ENCODE measurements at regions not wholly inside any gene's neighbourhood (a gene's known extent, or its start where the extent isn't known, plus 50 kb on each side); places are given as distances from the start of the nearest gene placed in this dataset.
A peak's percentile ranks its signal among the peaks of the same experiment; 100 is the strongest.
"Not testable (repeated sequence)": the region's sequence is repeated elsewhere in the genome, so short reads cannot be mapped to it uniquely, and the experiment has no call there.

GRCh38 chr1:96095849-96096612 lies 625.6 kb upstream of the PTBP2 start:
- Histone ChIP-seq H3K9me3 (ENCODE audit: control insufficient read depth, low read depth, low read length) (no peaks in the 10 kb centered on the region), H3K36me3 (ENCODE audit: control insufficient read depth, insufficient read depth, low read length) (no peaks in the 10 kb centered on the region), H3K27me3 (ENCODE audit: control insufficient read depth, insufficient read depth, low read length) (no peaks in the 10 kb centered on the region), H3K4me3 (ENCODE audit: low read length) (no peak overlapping the region), H3K4me1 (ENCODE audit: control insufficient read depth, insufficient read depth, low read length) (no peaks in the 10 kb centered on the region), H3K27ac (ENCODE audit: low read length) (no peak overlapping the region)
- no peak for DNase-seq
- WGBS (ENCODE audit: insufficient coverage, low lambda C conversion rate) = 100% methylated on average over 1 of the region's 2 CpGs

GRCh38 chr1:96096613-96097321 lies 624.8 kb upstream of the PTBP2 start:
- WGBS (ENCODE audit: insufficient coverage, low lambda C conversion rate) = 63% methylated on average over 3 of the region's 5 CpGs
- DNase-seq = no peak
- Histone ChIP-seq H3K4me3 (ENCODE audit: low read length) (no peak overlapping the region), H3K9me3 (ENCODE audit: control insufficient read depth, low read depth, low read length) (no peaks in the 10 kb centered on the region), H3K36me3 (ENCODE audit: control insufficient read depth, insufficient read depth, low read length) (no peaks in the 10 kb centered on the region), H3K4me1 (ENCODE audit: control insufficient read depth, insufficient read depth, low read length) (no peaks in the 10 kb centered on the region), H3K27ac (ENCODE audit: low read length) (no peak overlapping the region), H3K27me3 (ENCODE audit: control insufficient read depth, insufficient read depth, low read length) (no peaks in the 10 kb centered on the region)

- Histone ChIP-seq H3K27ac (ENCODE audit: low read length) (no peak overlapping the region), H3K36me3 (ENCODE audit: control insufficient read depth, insufficient read depth, low read length) (no peaks in the 10 kb centered on the region), H3K4me1 (ENCODE audit: control insufficient read depth, insufficient read depth, low read length) (no peaks in the 10 kb centered on the region), H3K4me3 (ENCODE audit: low read length) (no peak overlapping the region), H3K9me3 (ENCODE audit: control insufficient read depth, low read depth, low read length) (no peaks in the 10 kb centered on the region), H3K27me3 (ENCODE audit: control insufficient read depth, insufficient read depth, low read length) (no peaks in the 10 kb centered on the region)
- no peak for DNase-seq
- 80% methylated on average over 1 of the region's 1 CpG for WGBS (ENCODE audit: insufficient coverage, low lambda C conversion rate)
These were observed 617.1 kb upstream of the PTBP2 start for GRCh38 chr1:96104506-96104905.

GRCh38 chr1:96104906-96105305 lies 616.7 kb upstream of the PTBP2 start:
- no peaks in the 10 kb centered on the region for H3K27me3 ChIP-seq (ENCODE audit: control insufficient read depth, insufficient read depth, low read length)
- H3K4me3 ChIP-seq (ENCODE audit: low read length) = no peak overlapping the region
- H3K4me1 ChIP-seq (ENCODE audit: control insufficient read depth, insufficient read depth, low read length) = no peaks in the 10 kb centered on the region
- no peaks in the 10 kb centered on the region for H3K36me3 ChIP-seq (ENCODE audit: control insufficient read depth, insufficient read depth, low read length)
- H3K9me3 ChIP-seq (ENCODE audit: control insufficient read depth, low read depth, low read length) = no peaks in the 10 kb centered on the region
- no peak overlapping the region for H3K27ac ChIP-seq (ENCODE audit: low read length)
- DNase-seq = no peak
- WGBS (ENCODE audit: insufficient coverage, low lambda C conversion rate) = 80% methylated on average over 2 of the region's 3 CpGs

GRCh38 chr1:96116731-96117130 lies 604.9 kb upstream of the PTBP2 start:
- H3K9me3 ChIP-seq (ENCODE audit: control insufficient read depth, low read depth, low read length) = no peaks in the 10 kb centered on the region
- no peaks in the 10 kb centered on the region for H3K4me1 ChIP-seq (ENCODE audit: control insufficient read depth, insufficient read depth, low read length)
- no peaks in the 10 kb centered on the region for H3K27me3 ChIP-seq (ENCODE audit: control insufficient read depth, insufficient read depth, low read length)
- DNase-seq = peak in 1 of 2 donors; percentile 3
- WGBS (ENCODE audit: insufficient coverage, low lambda C conversion rate) = 66% methylated on average over 2 of the region's 6 CpGs
- H3K36me3 ChIP-seq (ENCODE audit: control insufficient read depth, insufficient read depth, low read length) = no peaks in the 10 kb centered on the region
- no peak overlapping the region for H3K4me3 ChIP-seq (ENCODE audit: low read length)
- H3K27ac ChIP-seq (ENCODE audit: low read length) = no peak overlapping the region

- H3K4me3 ChIP-seq (ENCODE audit: low read length) = no peak overlapping the region
These were observed 591.2 kb upstream of the PTBP2 start for GRCh38 chr1:96130432-96130831.

GRCh38 chr1:96144636-96145035 lies 576.9 kb upstream of the PTBP2 start:
- H3K9me3 ChIP-seq (ENCODE audit: control insufficient read depth, low read depth, low read length) = no peaks in the 10 kb centered on the region
- DNase-seq = no peak
- no peak overlapping the region for H3K27ac ChIP-seq (ENCODE audit: low read length)
- H3K4me3 ChIP-seq (ENCODE audit: low read length) = no peak overlapping the region
- H3K36me3 ChIP-seq (ENCODE audit: control insufficient read depth, insufficient read depth, low read length) = no peaks in the 10 kb centered on the region
- H3K4me1 ChIP-seq (ENCODE audit: control insufficient read depth, insufficient read depth, low read length) = no peaks in the 10 kb centered on the region
- no CpG with 5 or more reads among the region's 3 CpGs for WGBS (ENCODE audit: insufficient coverage, low lambda C conversion rate)
- no peaks in the 10 kb centered on the region for H3K27me3 ChIP-seq (ENCODE audit: control insufficient read depth, insufficient read depth, low read length)

More at GRCh38 chr1:96130432-96130831, 591.2 kb upstream of the PTBP2 start:
- WGBS (ENCODE audit: insufficient coverage, low lambda C conversion rate) = 79% methylated on average over 2 of the region's 2 CpGs
- DNase-seq = no peak
- no peaks in the 10 kb centered on the region for H3K4me1 ChIP-seq (ENCODE audit: control insufficient read depth, insufficient read depth, low read length)
- no peaks in the 10 kb centered on the region for H3K27me3 ChIP-seq (ENCODE audit: control insufficient read depth, insufficient read depth, low read length)
- H3K27ac ChIP-seq (ENCODE audit: low read length) = no peak overlapping the region
- no peaks in the 10 kb centered on the region for H3K36me3 ChIP-seq (ENCODE audit: control insufficient read depth, insufficient read depth, low read length)
- no peaks in the 10 kb centered on the region for H3K9me3 ChIP-seq (ENCODE audit: control insufficient read depth, low read depth, low read length)

- no peaks in the 10 kb centered on the region for H3K4me1 ChIP-seq (ENCODE audit: control insufficient read depth, insufficient read depth, low read length)
- H3K27me3 ChIP-seq (ENCODE audit: control insufficient read depth, insufficient read depth, low read length) = no peaks in the 10 kb centered on the region
- no peak for DNase-seq
- H3K4me3 ChIP-seq (ENCODE audit: low read length) = no peak overlapping the region
- H3K9me3 ChIP-seq (ENCODE audit: control insufficient read depth, low read depth, low read length) = no peaks in the 10 kb centered on the region
- no peaks in the 10 kb centered on the region for H3K36me3 ChIP-seq (ENCODE audit: control insufficient read depth, insufficient read depth, low read length)
- no peak overlapping the region for H3K27ac ChIP-seq (ENCODE audit: low read length)
These were observed 576.1 kb upstream of the PTBP2 start for GRCh38 chr1:96145492-96145891.

GRCh38 chr1:96152957-96153356 lies 568.6 kb upstream of the PTBP2 start:
- not testable (repeated sequence) for H3K36me3 ChIP-seq (ENCODE audit: control insufficient read depth, insufficient read depth, low read length); DNase-seq; H3K27ac ChIP-seq (ENCODE audit: low read length); H3K27me3 ChIP-seq (ENCODE audit: control insufficient read depth, insufficient read depth, low read length); H3K4me1 ChIP-seq (ENCODE audit: control insufficient read depth, insufficient read depth, low read length); H3K9me3 ChIP-seq (ENCODE audit: control insufficient read depth, low read depth, low read length); H3K4me3 ChIP-seq (ENCODE audit: low read length)
- no CpG with 5 or more reads among the region's 3 CpGs for WGBS (ENCODE audit: insufficient coverage, low lambda C conversion rate)

- no peaks in the 10 kb centered on the region for H3K4me1 ChIP-seq (ENCODE audit: control insufficient read depth, insufficient read depth, low read length)
- no peak for DNase-seq
- peaks cover 8% of the 10 kb centered on the region for H3K9me3 ChIP-seq (ENCODE audit: control insufficient read depth, low read depth, low read length)
- WGBS (ENCODE audit: insufficient coverage, low lambda C conversion rate) = no CpG with 5 or more reads among the region's 4 CpGs
- H3K27ac ChIP-seq (ENCODE audit: low read length) = no peak overlapping the region
- H3K4me3 ChIP-seq (ENCODE audit: low read length) = no peak overlapping the region
- H3K36me3 ChIP-seq (ENCODE audit: control insufficient read depth, insufficient read depth, low read length) = no peaks in the 10 kb centered on the region
- no peaks in the 10 kb centered on the region for H3K27me3 ChIP-seq (ENCODE audit: control insufficient read depth, insufficient read depth, low read length)
These were observed 564.5 kb upstream of the PTBP2 start for GRCh38 chr1:96157101-96157500.

- Histone ChIP-seq H3K27ac (ENCODE audit: low read length) (no peak overlapping the region), H3K4me3 (ENCODE audit: low read length) (no peak overlapping the region), H3K4me1 (ENCODE audit: control insufficient read depth, insufficient read depth, low read length) (no peaks in the 10 kb centered on the region), H3K9me3 (ENCODE audit: control insufficient read depth, low read depth, low read length) (peaks cover 8% of the 10 kb centered on the region), H3K36me3 (ENCODE audit: control insufficient read depth, insufficient read depth, low read length) (no peaks in the 10 kb centered on the region), H3K27me3 (ENCODE audit: control insufficient read depth, insufficient read depth, low read length) (no peaks in the 10 kb centered on the region)
- 100% methylated on average over 1 of the region's 2 CpGs for WGBS (ENCODE audit: insufficient coverage, low lambda C conversion rate)
- no peak for DNase-seq
These were observed 562.2 kb upstream of the PTBP2 start for GRCh38 chr1:96159379-96159778.
